CD4-positive, alpha-beta T cell treated with Interleukin-4 for 1 hour (primary cell): ENCODE measurements at regions not wholly inside any gene's neighbourhood (a gene's known extent, or its start where the extent isn't known, plus 50 kb on each side); places are given as distances from the start of the nearest gene placed in this dataset.
"Not testable (repeated sequence)": the region's sequence is repeated elsewhere in the genome, so short reads cannot be mapped to it uniquely, and the experiment has no call there.

Source experiments
- DNase-seq, 2 donors: peaks; one replicate each; pipeline ENCODE4 v3.0.0-alpha.2; 2020 to 2022

DNA sequence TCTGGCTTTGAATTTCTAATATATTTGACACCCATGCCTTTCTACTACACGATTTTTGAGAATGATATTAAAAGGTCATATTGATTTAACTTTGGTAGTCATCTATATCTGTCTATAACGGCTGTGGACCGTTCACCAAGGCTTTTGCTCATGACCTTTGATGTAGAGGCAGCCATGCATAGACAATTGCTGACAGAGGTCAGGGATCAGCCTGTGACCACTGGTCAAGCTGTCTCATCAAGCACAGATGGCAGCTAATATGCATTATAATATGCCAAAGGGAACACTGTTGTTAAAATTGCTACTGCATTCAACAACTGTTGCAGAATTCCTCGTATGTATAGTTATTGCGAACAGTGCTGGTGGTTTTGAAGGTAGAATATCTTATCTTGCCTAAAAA lies 323.9 kb upstream of the DSEL start:
- DNase-seq = no peak

DNA sequence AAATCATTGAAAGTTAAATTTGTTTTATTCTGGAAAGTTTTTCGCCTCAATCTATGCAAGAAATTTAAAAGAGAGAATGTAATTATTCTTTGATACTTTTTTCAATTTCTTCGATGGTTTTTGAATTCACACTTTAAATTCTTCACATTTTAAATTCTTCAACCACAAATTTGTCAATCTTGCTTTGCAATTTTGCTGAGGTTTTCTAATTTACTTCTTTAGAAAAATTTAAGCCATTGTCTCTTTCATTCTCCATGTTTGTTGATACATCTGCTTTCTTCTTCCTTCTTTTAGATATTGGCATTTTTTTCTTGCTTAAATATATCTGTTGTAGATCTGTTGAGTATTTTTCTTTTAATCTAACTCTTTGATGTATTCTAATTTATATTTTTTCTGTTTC lies 301.9 kb upstream of the DSEL start:
- DNase-seq = no peak

- DNase-seq = no peak
Measured at GRCh38 chr18:67815280-67815679, 298.8 kb upstream of the DSEL start.

- no peak for DNase-seq
Measured at GRCh38 chr18:67813380-67814028, 297.0 kb upstream of the DSEL start.

DNA sequence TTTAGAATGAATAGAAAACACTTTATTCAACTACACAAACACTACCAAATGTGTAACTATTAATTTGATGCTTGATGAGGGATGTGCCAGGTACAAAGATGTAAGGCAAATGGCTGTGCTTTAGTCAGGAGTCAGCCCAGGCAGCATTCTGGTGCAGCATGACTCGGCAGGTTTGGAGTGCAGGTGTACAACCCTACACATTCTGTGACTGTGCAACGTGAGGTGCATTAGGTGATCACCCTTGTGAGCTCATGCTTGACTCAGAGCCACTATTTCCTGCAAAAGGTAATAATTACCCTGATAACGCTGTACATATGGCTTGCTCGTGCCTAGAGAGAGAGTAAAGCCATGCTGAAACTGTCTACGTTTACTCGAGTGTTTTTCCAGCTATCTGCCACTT lies 288.7 kb upstream of the DSEL start:
- no peak for DNase-seq

GRCh38 chr18:67794521-67794920 lies 278.0 kb upstream of the DSEL start:
- DNase-seq = no peak

GRCh38 chr18:67790527-67790926 lies 274.0 kb upstream of the DSEL start:
- no peak for DNase-seq

DNA sequence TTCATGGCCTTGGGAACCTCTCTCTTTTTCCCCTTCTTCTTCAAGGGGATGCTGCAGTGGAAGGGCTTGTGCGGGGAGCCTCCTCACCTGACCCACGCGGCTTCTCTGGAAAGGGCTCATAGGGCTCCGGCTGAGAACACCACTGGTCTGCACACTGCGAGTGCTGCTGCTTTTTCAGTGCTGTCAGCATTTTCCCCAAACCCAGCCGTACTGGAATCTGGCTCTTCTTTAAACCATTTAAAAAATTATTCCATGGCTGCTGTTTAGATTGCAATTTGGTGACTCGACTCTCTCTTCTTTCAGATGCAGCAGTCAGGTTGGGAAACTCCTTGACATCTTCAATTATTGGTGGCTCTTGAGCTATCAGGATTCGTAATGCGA lies 272.6 kb upstream of the DSEL start:
- DNase-seq = no peak

DNA sequence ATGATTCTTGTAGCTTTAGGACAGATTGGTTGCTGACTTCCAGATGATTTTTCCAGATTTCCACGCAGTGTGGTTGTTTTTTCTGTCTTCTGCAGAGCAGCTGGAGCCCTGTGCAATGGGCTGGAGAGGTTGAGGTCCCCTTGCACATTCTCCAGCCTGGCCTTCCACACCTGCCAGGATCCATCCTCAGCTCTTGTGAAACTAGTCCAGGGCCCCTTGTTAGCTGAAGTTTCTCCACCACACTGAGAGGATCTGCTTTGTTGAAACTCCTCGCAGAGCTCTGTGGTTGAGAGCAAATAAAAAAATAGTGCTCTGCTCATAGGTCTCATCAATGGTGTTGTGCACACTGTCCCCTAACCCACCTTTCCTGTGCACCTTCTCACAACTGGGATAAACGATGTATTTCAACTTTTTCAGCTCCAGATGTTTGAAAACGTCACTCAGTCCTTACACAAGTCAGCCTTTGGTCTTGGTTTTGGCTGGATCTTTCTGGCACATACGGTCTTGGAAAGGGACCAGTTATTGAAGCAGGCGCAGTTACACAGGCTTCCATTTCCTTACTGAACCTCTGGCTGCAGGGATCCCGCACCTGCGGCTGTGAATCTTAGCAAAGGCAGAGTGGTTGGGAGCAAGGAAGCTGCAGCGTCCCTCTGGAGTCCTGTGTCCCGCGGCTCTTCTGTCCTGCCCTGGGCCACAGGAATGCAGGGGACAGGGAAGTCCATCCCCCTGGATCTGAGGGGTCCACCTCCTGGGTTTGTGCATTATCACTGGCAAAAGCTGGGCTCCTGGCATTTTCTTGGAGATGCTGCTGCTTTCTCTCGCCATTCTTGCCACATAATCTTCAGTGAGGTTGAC lies 272.0 kb upstream of the DSEL start:
- DNase-seq = no peak

DNA sequence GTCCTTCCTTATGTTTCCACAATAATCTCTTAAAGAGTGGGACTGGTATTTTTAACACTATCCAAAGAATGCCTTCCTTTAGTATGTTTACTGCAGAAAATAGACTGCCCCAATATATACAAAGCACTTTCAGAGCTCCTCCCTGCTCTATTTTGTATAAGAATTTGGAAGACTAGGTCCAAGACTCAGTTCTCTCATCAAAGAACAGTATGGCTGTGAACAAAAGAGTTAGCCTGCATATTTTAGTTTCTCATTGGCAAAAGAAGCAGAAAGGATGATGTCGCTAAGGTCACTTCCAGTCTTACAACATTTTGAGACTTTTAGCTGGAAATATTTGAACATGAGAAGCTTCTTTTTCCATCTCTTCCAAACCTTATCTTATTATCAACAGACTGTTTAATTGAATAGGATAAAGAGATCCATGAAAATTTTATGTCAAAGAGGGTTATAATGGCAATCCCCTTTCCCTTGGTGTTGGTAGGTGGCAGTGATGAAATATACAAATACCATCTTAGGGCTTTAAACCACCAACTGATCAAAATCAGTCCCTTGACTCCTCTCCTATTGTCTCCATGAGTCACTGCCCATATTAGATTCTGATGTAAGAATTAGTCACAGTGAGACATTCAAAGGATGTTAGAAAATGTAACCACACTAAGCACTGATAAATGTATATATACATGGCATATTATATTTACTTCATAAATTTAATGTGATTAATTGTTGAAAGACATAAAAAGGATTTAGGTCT lies 266.9 kb upstream of the DSEL start:
- no peak for DNase-seq

- no peak for DNase-seq
Measured at GRCh38 chr18:67778016-67778415, 261.5 kb upstream of the DSEL start.

DNA sequence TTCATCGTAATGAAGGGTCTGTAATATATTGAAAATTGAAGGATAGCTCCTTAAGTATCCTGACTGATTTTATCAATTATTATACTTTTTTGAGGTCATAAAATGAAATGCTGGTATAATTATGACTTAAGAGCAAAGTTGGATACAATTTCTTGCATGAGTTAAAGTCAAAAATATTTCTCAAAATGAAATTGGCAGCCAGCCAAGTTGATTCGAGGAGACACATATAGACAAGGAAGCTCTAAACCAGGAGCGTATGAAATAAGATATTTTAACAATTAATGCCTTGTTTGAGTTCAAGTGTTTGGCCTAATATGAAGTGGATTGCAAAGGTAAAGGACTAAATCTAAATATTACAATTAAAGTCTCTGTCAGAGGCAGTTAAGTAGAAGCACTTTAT lies 260.4 kb upstream of the DSEL start:
- DNase-seq = no peak

DNA sequence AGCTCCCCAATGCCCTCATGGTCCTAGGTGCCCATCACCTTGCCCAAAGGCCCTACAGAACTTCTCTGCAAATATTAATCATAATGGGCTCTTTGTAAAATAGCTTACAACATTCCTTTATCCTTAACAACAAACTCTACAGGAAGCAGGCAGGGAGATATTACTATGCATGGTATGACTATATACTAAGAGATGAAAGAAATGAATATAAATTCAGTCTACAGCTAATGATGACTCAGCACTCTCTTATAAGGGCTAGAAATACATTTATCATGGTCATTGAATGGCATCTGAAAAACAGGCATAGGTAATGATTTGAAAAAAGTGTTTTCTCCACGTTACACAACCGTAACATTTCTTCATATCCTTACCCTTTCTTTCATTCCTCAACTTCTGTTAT lies 254.8 kb upstream of the DSEL start:
- no peak for DNase-seq

DNA sequence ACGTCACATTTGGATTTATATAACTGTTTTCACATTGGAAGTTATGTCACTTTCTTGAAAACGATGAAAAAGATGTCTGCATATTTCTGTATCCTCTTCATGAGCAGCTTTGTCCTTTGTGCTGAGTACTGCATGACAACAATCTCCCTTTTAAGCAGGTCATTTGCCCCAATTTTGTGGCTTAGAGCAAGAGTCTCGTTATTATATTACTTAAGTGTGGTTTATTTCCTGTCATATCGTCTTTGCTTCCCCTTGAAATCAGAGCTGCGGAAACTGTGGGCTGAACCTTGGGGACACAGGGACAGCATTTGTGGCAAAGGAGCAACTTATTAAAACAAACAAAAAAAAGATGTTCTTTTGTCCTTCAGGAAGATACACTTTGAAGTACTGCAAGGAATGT lies 254.0 kb upstream of the DSEL start:
- no peak for DNase-seq

- DNase-seq = no peak
Measured at GRCh38 chr18:67766930-67767329, 250.4 kb upstream of the DSEL start.

- DNase-seq = not testable (repeated sequence)
Measured at GRCh38 chr18:67752211-67752610, 235.7 kb upstream of the DSEL start.

GRCh38 chr18:67742954-67743353 lies 226.4 kb upstream of the DSEL start:
- DNase-seq = no peak

DNA sequence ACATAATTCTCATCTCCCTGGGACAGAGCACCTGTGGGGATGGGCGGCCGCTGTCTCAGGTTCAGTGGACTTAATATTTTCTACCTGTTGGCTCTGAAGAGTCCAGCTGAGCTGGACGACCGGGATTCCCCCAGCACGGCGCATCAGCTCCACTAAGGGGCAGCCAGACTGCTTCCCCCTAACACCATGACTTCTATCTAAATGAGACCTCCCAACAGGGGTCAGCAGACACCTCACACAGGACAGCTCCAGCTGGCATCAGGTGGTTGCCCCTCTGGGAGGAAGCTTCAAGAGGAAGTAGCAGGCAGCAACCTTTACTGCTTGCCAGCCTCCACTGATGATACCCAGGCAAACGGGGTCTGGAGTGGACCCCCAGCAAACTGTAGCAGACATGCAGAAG lies 226.0 kb upstream of the DSEL start:
- DNase-seq = no peak

DNA sequence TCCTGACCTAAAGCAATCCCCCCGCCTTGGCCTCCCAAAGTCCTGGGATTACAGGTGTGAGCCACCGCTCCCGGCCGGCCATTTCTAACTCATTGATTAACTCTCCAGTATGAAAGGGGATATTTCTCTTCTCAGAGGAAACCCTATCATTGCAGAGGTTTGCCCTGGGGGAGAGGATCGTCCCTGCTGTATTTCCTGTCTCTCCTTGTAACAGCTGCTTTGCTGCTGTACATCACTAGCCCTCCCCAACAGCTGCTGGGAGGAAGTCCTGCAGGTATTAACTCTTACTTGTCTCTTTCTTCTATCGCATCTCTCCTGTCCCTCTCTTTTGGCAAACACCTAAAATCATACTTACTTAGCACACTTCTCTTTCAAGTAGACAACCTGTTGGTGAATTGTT lies 219.0 kb upstream of the DSEL start:
- DNase-seq = no peak

DNA sequence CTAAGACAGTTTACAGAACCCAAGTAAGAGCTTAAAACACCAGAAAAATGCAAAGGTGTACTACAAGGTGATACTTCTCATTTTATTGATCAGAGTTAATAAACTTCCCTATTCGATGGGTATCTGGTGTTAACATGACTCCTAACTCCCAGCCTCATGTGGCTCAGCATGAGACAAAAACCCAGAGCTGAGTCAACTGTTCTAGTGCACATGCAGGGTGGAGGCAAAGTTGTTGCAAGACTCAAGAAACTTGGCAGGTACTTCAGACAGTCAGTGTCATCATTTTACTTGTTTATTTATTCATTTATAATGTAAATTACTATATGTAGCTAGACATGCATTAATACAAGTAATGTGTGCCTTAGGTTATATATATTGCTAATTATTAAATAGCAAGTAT lies 216.6 kb upstream of the DSEL start:
- no peak for DNase-seq

GRCh38 chr18:67731851-67732250 lies 215.3 kb upstream of the DSEL start:
- no peak for DNase-seq

GRCh38 chr18:67730886-67731285 lies 214.4 kb upstream of the DSEL start:
- DNase-seq = no peak

GRCh38 chr18:67728364-67728763 lies 211.8 kb upstream of the DSEL start:
- DNase-seq = no peak

DNA sequence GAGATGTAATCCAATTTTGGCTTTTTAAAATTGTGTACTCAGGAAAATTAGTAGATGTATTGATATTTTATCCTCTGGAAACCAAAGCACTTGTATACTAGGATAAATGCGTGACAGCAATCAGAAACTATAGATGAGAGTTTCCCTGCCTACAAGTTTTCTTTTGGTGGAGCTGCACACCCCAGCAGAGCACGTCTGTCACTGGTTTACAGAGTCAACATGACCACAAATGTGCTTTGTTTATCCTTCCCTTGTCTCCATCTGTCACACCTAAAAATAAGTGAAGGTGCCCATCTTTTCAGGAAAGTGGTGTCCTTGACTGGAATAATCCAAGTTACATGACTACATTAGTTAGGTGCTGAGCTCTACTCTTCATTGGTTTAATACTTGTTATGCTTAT lies 210.4 kb upstream of the DSEL start:
- no peak for DNase-seq
